Stimulated activated CD8-positive, alpha-beta memory T cell treated with anti-CD3 and anti-CD28 coated beads, Interleukin-15, amount 100 ng/mL, for 48 hours (primary cell): ENCODE measurements at regions not wholly inside any gene's neighbourhood (a gene's known extent, or its start where the extent isn't known, plus 50 kb on each side); places are given as distances from the start of the nearest gene placed in this dataset.

ENCODE experiments used
- DNase-seq, 2 donors: peaks; one replicate each; pipeline ENCODE4 v3.0.0-alpha.2; 2020; ENCODE audit warnings: low read depth in 2 of 2

DNA sequence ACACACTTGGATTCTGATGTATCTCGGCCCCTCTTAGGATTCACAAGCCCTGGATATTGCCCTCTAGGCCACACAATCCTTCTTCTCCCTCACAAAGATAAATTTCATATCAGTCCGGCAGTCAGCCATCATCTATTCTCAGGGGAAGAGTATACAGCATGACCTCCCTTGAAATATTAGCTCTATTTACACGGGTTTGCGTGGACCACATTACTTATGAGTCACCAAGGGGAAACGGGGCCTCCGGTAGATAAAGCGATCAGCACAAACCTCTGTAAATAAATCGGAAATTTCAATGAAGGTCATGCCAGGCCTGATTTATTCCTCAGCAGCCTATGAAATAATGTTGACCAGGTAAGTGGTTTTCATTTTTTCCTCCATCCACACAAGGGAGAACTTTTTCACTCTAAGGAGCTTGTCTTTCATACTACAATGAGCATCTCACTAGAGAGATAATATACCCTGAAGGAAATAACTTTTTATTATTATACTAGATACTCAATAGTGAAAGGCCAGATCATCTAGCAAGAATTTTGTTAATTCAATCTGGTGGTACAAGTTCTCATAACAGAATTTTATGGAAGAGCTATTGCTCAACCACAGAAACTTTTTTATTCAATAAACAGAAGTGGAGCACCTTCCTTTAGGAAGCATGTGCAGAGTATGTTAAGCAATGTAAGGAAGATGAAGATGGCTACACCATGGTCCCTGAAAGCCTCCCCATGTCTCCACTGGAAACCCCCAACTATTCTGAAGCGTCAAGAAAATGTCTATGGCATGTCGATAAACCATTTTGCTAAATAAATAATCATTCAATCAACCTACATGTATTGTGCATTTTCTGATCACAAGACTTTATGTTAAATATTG lies 125.2 kb upstream of the PIK3C3 start:
- no peak for DNase-seq

DNA sequence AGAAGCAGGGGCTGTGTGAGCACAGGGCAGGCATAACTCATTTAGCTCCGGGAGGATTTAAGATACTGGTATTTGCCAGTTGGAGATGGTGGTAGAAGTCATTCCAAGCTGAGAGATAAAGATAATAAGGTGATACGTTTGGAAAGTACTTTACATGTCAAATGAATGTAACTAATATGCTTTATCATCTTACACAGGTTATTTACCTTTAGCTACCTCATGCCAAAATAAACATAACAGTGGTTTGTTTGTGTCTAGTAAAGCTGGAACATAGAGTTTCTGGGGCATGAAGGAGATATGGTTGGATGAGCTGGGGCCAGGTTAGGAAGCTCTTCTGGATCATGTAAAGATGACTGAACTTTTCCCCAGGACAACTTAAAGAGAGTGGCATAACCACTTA lies 126.9 kb upstream of the PIK3C3 start:
- no peak for DNase-seq

DNA sequence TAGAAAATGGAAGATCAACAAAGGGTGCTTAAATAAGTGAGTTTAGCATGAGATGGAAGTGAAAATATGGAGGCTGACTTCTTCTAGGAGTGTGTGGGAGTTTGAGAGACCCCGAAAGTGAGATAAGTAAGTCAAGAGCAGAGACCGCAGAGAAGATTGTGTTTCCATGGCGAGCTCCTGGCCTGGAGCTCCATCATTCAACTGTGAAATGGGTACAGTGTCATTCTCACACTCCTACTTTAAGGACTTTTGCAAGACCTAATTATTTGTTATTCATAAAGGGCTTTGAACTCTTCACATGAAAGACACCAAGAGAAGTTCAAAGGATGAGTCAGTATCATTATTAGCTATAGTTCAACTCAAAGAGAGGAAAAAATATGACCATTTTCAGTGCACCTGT lies 134.2 kb upstream of the PIK3C3 start:
- no peak for DNase-seq

DNA sequence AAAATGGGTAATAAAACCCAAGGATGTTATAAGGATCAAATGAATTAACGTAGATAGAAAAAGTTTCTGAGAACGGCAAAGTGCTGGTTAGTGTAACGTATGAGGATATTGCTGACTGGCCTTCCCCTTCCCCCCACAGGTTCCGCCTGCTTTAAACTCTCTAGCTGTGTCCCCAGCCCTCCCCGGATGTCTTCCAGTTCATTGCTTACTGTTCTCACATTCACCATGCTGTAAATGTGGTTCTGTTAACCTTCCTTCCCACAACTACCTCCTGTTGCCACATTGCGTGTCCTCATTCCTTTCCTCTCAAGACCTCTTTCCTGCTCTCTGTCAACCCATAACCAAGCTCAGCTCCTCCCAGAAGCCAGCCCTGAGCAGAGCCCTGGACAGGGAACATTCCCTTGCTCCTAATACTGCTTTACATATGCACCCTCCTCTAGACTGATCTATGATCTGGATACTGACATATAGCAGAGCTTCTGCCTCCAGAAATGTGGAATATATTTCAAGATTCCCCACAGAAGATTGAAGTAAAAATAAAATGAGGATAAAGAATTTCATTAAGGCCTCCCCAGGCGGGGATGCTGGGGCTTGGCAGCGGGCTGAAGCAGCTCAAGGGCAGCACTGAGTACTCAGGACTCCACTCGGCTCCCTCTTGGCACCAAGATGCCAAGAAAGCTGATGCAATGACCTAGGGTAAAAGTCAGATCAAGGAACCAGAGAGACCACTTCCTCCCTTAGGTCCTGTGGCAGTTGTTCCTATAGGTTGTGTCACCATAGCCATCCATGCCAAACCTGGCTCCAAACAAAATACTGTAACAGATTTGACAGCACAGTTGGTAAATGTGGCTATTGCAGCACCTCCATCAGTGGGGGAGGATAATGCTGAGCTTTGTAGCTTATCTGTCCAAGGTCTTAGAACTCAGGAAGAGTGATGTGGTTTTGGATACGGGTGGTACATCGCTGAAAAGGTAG lies 136.4 kb upstream of the PIK3C3 start:
- no peak for DNase-seq

DNA sequence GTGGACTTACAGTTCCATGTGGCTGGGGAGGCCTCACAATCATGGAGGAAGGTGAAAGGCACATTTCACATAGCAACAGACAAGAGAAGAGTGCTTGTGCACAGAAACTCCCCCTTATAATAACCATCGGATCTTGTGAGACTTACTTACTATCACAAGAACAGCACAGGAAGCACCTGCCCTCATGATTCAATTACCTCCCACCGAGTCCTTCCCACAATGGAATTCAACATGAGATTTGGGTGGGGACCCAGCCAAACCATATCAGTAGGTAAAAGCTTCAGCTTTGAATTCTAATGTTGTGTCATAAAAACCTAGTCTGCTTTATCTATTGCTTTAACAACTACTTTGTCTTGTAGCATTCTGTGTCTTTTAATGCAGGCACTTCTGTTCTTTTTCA lies 140.4 kb upstream of the PIK3C3 start:
- no peak for DNase-seq

DNA sequence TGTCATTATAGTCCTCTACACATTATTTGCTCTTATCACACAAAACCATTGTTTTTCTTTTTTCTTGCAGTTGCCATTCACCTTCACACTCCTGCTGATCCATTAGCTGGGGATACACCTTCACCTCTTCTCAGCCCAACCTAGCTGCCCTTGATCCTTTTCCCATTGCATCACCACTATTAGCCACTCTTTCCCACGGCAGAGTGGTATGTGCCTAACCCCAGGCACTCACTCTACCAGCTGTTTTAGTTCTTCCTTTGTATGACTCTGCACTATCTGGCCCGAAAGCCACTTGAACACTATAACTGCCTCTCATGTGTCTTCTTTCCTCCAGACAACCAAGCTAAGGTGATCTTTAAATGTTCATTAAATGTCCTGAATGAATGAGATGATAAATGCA lies 145.4 kb upstream of the PIK3C3 start:
- no peak for DNase-seq

DNA sequence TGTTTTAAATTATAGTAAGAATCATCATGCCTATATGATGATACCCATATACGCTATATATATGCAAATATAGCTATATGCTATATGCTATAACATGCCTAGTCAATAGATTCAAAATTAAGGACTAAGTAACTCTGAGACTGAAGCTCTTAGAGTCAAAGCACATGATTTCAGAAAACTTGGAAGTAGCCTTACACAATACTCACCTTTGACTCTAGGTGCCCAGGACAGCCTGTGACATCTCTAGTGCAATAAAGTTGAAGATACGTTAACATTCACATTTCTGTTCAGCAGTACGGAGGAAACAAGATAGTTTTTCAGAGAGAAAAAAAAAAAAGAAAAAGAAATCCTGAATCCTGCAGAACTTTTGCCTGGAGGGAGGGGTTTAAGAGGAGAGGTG lies 149.7 kb upstream of the PIK3C3 start:
- DNase-seq = no peak

DNA sequence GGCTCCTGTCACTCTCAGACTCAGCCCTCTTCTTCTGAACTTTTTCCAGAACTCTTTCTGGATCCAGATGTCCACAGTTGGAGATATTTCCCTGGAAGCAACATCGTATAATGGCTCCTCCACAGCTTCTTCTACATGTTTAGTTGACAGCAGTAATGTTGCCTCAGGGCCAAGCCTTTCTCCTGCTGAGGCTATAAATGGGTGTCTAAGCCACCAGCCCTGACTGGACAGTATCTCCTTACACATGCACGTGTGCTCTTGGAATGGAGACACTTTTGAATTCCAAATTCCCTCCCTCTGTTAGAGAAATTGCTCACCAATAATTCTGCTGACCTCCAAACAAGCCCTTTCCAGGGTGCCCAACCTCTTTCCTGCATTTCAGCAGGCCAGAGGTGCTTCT lies 156.2 kb upstream of the PIK3C3 start:
- DNase-seq = no peak

DNA sequence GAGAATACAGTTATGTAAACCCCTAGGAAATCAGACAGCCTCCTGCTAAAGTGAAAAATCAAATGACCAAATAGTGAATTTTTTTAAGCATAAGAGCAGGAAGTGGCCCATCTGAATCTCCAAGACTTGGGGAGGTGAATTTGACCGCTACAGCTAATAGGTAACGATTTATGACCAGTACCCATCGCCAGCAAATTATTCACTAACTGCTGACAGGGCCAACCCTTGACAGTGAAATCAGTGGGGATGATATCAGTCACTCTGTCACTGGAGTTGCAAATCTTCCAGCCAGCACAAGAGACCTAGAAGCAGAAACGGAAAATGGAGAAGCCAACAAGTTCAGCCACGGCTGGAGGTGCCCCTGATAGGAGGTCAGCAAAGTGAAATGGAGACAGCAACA lies 164.3 kb upstream of the PIK3C3 start:
- DNase-seq = no peak

DNA sequence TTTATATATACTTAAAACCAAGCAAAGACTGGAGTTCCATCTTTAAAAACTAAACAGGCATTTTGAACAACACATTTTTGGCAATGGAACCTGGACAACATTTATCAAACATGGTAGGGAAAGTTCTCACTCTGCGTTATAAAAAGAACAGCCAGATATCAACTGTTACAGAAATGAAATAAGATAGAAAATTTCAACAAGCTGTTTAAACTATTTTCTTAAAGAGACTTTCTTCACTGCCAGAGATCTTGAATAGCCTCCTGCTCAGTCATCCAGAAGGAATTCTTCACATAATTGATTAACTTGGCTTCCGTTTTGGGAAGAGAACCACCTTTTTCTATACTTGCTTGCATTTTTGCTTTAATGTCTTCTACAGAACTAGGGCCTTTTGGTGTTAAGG lies 166.0 kb upstream of the PIK3C3 start:
- no peak for DNase-seq

DNA sequence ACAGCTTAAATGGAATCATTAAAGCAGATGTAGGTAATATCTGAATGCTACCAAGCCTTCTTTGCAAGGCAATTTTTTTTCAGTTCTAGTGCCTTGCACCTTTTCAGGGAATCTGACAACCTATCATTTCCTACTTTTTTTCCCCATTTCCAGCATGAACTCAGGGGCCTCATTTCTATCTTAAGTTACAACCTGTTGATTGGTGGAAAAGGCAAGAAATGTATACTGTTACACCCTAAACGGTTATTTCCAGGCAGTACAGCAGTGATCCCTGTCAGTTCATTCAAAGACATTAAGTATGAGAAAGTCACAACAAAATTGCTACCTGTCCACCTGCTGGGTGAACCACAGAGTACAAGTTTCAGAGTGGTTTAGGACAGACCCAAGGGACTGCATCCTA lies 171.2 kb upstream of the PIK3C3 start:
- DNase-seq = no peak

DNA sequence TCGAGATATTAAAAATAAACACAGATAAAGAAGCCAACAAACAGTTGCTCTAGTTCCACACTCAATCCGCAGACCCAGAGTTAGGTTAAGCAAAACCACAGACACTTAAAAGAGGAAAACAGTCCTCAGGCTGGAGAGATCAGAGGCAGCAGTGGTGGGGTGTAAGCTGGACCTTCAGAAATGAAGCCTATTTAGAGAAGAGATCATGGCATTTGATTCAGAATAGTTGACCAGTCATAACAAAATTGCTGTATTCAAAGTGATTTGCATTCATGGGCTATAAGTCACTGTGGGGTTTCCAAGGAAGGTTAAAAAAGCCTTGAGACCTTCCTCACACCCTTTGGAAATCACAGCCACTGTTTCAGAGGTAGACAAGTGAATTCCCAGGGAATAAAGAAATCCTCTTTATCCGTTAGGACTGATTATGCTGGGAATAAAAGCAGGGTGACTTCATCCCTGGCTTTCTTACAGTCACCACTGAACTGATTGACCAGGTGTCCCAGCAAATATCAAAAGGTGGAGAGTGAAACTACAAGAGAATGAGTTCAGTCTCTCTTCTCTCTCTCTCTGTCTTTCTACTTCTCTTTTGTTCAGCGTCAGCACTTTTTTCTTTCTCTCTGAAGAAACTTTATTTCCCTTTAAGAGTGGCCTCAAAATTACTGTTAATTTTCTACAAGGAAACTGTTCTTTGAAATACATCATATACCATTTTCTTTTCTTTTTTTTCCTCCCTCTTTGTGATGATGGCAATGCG lies 171.8 kb upstream of the PIK3C3 start:
- no peak for DNase-seq

DNA sequence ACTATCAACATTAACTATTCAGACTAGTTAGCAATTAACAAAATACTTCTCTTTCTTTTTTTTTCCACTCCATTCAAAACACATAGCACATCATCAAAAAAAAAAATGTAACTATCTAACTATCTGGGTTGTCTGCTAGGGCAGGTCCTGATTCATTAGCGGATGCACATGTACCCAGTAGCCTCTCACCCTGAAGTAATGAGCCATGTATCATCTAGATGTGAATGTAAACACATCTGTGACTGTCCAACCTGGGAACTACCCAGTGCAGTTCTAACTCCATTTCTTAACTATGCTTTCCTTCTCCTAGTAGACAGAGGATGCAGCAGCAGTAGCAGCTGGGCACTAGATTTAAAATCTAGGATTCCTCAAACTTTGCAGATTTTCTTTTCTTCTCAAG lies 183.1 kb upstream of the PIK3C3 start:
- DNase-seq = no peak

DNA sequence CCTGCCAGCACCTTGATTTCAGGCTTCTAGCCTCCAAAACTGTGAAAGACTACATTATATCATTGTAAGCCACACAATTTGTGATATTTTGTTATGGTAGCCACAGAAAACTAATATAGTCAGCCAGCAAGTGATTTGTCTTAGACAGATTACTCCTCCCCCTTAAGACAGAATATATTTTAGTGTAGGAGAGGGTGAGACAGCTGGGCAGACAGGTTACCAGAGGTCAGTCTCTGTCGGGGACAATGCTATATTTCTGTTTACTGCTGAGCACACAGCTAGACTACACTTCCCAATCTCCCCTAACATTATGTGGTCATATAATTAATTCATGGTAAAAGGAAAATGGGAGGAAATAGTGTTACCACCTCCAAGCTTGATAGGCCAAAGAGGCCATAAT lies 185.8 kb upstream of the PIK3C3 start:
- no peak for DNase-seq

DNA sequence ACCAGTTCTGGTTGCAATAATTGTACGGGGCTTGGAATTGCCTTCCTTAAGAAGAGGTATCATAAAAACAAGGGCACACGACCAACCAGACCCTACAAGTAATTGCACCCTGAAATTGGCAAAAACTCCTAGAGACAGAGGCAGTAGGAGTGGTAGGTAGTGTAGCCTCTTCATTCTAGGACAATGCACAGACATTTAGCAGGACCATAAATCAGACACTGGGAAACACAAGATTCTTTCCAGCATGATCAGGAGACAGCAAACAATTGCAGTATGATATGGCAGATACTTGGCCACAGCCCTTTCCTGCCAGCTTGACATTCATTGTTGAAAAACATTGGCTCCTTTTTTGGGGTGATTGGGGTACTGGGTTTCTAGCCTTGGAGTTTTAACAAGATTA lies 186.6 kb upstream of the PIK3C3 start:
- DNase-seq = no peak

DNA sequence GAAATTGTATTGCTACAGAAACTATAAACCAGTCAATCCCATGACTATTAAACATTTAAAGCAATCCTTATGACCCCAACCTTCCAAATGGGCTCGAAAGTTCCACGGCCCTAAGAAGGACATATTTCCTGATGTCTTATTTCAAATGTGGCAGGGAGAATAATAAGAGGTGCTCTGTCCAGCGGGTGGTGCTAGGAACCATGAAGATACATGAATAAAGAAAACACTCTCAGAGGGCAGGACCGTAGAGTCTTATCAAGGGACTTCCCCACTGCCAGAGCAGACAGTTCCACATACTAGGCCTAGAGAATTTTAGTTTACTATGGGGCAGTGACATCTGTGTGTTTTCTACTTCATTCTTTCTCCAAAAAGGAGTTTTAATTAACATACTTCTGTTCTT lies 187.1 kb upstream of the PIK3C3 start:
- DNase-seq = no peak

DNA sequence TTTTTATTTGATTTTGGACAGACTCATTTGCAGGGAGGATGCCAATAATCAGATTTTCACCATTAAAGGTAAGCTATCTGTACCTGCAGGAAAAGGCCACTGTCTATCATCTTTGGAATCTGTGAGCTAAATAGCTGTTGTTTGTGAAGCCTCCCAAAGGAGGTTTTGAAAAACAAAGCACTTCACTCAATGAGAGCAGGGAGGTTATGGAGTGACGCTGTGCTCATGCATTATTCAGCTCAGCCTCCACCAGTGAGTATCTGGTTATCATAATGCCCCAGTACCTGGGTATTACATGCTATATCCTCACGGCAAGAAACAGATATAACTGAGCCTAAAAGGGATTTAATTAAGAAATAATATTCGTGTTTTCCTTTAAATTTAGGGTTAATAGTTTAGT lies 189.6 kb upstream of the PIK3C3 start:
- no peak for DNase-seq

DNA sequence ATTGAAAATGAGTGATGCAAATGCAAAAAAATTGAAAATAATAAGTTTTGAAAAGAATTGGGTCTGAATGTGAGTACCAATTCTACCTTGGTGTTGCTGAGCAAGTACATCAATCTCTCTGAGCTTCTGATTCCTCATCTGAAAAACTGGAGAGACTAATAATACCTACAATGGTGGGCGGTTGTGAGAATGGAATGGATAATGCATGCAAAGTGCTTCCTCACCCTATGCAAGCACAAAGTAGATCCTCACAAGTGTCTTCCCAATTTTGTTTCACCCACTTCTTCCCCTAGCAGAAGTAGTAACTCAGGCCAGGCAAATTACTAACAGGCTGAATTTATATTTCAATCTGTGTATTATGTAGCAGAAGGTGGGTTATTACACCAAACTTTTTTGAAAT lies 191.7 kb upstream of the PIK3C3 start:
- no peak for DNase-seq

DNA sequence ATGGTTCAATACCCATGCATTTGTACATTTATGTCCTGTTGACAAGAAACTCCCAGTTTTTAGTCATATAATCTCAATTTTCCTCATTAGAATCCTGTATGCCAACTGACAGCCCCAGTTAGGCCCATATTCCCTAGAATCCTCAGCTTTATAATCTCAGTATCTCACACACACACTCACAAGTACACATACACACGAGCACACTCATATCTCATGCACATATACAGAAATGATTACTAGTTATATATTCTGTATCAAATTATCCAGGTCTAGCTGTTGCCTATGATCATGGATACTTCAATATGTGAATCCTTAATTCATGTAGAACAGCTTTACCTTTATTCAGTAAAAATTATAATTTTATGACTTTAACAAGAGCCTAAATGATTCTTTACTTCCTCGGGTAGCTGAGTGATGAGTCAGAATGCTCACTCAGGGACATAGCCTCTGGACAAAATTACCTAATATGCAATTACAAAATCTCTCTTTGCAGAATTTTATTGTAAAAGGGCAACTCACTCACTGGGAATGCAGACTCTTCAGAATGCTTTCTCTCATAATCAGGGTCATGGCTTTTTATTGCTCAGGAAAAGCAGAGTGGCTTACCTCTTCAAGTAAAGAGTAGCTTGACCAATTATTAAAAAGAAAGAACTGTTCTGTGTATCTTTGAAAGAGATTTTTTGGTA lies 193.6 kb upstream of the PIK3C3 start:
- DNase-seq = no peak

DNA sequence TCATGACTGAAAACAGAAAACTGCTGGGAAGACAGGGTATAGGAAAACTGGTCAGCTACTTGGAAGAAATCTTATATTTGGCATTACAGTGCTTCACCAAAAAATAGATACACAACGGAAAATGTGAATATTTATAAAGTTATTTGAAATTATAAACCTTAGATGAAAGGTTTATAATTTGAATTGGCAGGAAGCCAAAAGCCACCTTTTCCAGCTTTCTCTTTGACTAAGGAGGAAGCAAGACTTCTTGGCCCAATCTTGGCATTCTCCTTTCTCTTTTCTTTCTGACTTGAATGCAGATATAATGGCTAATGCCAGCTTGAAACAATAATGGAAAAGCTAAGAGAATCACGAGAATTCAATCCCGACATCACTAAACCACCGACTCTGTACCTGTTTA lies 196.5 kb upstream of the PIK3C3 start:
- no peak for DNase-seq

DNA sequence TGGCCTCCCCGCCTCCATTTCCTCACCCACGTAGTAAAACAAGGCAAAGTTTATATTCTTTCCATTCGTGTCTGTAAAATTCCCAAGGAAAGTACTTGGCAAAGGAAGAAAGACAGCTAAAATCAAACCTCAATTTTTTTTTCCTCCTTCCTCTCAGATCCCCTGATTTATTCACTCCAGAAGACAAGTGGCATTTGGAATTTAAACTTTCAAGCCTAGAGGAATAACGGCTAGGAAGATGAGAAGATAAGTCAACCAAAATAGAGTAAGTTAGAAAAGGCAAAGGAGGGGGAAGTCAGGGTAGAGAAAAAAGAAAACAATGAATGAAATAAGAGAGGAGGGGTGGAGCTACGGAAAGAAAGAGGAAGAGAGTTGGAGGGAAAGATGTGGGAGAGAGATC lies 198.9 kb upstream of the PIK3C3 start:
- DNase-seq = no peak

DNA sequence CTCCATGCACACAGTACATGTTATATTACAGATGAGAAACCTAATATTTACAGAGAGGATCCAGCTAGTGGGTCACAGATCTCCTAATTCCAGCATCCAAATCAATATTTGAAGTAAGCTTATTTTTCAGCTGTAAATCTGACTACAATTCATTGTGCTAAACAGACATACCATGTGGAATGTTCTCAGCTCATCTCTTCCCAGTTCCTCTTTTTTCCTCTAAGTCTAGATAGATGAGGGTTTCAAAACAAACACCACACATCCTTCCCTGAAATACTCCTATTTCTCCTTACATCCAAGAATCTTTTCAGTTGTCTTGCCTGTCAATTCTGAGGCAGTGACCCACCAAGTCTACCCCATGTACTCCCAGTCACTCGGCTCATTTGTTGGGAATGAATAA lies 200.7 kb upstream of the PIK3C3 start:
- no peak for DNase-seq
